Astrocyte of the hippocampus (primary cell): ENCODE measurements at regions not wholly inside any gene's neighbourhood (a gene's known extent, or its start where the extent isn't known, plus 50 kb on each side); places are given as distances from the start of the nearest gene placed in this dataset.
"Not testable (repeated sequence)": the region's sequence is repeated elsewhere in the genome, so short reads cannot be mapped to it uniquely, and the experiment has no call there.

Experiments used
- DNase-seq: peaks from one replicate; pipeline ENCODE4 v3.0.0; 2011; ENCODE audit warnings: low read depth, low spot score

GRCh38 chr22:27244328-27244727, 557.2 kb downstream of the MN1 start:
- no peak for DNase-seq

- peak; percentile 57 for DNase-seq
These were observed 556.5 kb downstream of the MN1 start for GRCh38 chr22:27245056-27245455.

GRCh38 chr22:27246558-27246957, 555.0 kb downstream of the MN1 start:
- no peak for DNase-seq

GRCh38 chr22:27247701-27248434, 553.7 kb downstream of the MN1 start:
- peak; percentile 32 for DNase-seq

GRCh38 chr22:27250418-27250817, 551.1 kb downstream of the MN1 start:
- no peak for DNase-seq

GRCh38 chr22:27250886-27251285, 550.7 kb downstream of the MN1 start:
- DNase-seq: no peak

GRCh38 chr22:27251563-27251962, 550.0 kb downstream of the MN1 start:
- DNase-seq: no peak

- DNase-seq: peak; percentile 68
These were observed 549.1 kb downstream of the MN1 start for GRCh38 chr22:27252282-27253049.

GRCh38 chr22:27253108-27253902, 548.3 kb downstream of the MN1 start:
- DNase-seq: no peak

GRCh38 chr22:27254063-27254462, 547.5 kb downstream of the MN1 start:
- not testable (repeated sequence) for DNase-seq

GRCh38 chr22:27255580-27255979, 546.0 kb downstream of the MN1 start:
- DNase-seq: no peak

- no peak for DNase-seq
These were observed 543.6 kb downstream of the MN1 start for GRCh38 chr22:27257987-27258386.

- no peak for DNase-seq
These were observed 542.9 kb downstream of the MN1 start for GRCh38 chr22:27258616-27259172.

GRCh38 chr22:27259433-27259832, 542.1 kb downstream of the MN1 start:
- no peak for DNase-seq

- no peak for DNase-seq
These were observed 541.4 kb downstream of the MN1 start for GRCh38 chr22:27260087-27260698.

GRCh38 chr22:27262361-27262760, 539.2 kb downstream of the MN1 start:
- DNase-seq: no peak

GRCh38 chr22:27264184-27264583, 537.4 kb downstream of the MN1 start:
- no peak for DNase-seq

GRCh38 chr22:27267145-27267544, 534.4 kb downstream of the MN1 start:
- no peak for DNase-seq

GRCh38 chr22:27269751-27270543, 531.6 kb downstream of the MN1 start:
- DNase-seq: no peak

GRCh38 chr22:27270818-27271510, 530.6 kb downstream of the MN1 start:
- DNase-seq: peak; percentile 29
